Parathyroid adenoma (tissue), 2 donors: ENCODE measurements at regions not wholly inside any gene's neighbourhood (a gene's known extent, or its start where the extent isn't known, plus 50 kb on each side); places are given as distances from the start of the nearest gene placed in this dataset.
A peak's percentile ranks its signal among the peaks of the same experiment; 100 is the strongest.
"Not testable (repeated sequence)": the region's sequence is repeated elsewhere in the genome, so short reads cannot be mapped to it uniquely, and the experiment has no call there.

Experiments
- H2AFZ ChIP-seq: fragments of 300-600 bp; sonication (generic); one replicate; pipeline ENCODE4 v1.7.0; 2017; ENCODE audit warnings: antibody characterized with exemption, mild to moderate bottlenecking
- H3K27ac ChIP-seq: fragments of 300-600 bp; sonication (generic); one replicate; pipeline ENCODE4 v1.7.0; 2017
- H3K27me3 ChIP-seq: fragments of 300-600 bp; sonication (generic); one replicate; pipeline ENCODE4 v1.7.0; 2017; ENCODE audit warnings: low read length; ENCODE audit not compliant: control insufficient read depth, insufficient read depth
- H3K36me3 ChIP-seq: fragments of 300-600 bp; sonication (generic); one replicate; pipeline ENCODE4 v1.7.0; 2017; ENCODE audit warnings: low read length; ENCODE audit not compliant: control insufficient read depth, insufficient read depth
- H3K4me1 ChIP-seq: fragments of 300-600 bp; sonication (generic); one replicate; pipeline ENCODE4 v1.7.0; 2017; ENCODE audit warnings: control low read depth
- H3K4me2 ChIP-seq: fragments of 300-600 bp; sonication (generic); one replicate; pipeline ENCODE4 v1.7.0; 2017; ENCODE audit warnings: low read length
- H3K4me3 ChIP-seq: fragments of 300-600 bp; sonication (generic); one replicate; pipeline ENCODE4 v1.7.0; 2017; ENCODE audit warnings: low read depth, low read length
- H3K79me2 ChIP-seq: fragments of 300-600 bp; sonication (generic); one replicate; pipeline ENCODE4 v1.7.0; 2017; ENCODE audit warnings: control low read depth
- H3K9ac ChIP-seq: fragments of 300-600 bp; sonication (generic); one replicate; pipeline ENCODE4 v1.7.0; 2017; ENCODE audit warnings: mild to moderate bottlenecking
- H3K9me3 ChIP-seq: fragments of 300-600 bp; sonication (generic); one replicate; pipeline ENCODE4 v1.7.0; 2017; ENCODE audit warnings: low read length; ENCODE audit not compliant: control insufficient read depth
- TF ChIP-seq, protein P1 (sequence below): fragments of 300-600 bp; sonication (generic); IDR thresholded peaks from one replicate; pipeline ENCODE4 v1.7.0; 2017; ENCODE audit warnings: antibody characterized with exemption, mild to moderate bottlenecking
- donor health status: primary hyperparathyroidism.

DNA sequence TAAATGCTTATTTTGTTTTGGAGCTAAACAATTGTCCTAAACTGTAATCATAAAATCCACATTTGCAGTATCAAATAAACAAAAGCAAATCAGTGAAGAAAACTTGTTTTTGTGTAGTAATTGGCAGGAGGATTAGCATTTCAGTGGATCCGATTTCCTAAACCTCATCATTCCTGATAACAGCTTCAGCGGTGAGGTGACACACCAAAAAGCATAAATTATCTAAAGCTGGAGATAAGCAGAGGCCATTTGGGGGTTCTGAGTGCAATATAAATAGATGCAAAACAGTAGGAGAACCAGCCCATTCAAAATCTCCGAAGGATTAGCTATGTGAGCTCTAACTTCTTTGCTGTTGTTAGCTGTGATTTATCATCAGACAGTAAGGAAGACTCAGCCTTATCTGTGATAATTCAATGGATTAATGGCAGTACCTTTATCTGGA lies 235.8 kb downstream of the EPHA7 start:
- H3K79me2 ChIP-seq, result no peaks in the 10 kb centered on the region
- no peak overlapping the region for H3K4me3 ChIP-seq
- TF ChIP-seq, protein P1, sequence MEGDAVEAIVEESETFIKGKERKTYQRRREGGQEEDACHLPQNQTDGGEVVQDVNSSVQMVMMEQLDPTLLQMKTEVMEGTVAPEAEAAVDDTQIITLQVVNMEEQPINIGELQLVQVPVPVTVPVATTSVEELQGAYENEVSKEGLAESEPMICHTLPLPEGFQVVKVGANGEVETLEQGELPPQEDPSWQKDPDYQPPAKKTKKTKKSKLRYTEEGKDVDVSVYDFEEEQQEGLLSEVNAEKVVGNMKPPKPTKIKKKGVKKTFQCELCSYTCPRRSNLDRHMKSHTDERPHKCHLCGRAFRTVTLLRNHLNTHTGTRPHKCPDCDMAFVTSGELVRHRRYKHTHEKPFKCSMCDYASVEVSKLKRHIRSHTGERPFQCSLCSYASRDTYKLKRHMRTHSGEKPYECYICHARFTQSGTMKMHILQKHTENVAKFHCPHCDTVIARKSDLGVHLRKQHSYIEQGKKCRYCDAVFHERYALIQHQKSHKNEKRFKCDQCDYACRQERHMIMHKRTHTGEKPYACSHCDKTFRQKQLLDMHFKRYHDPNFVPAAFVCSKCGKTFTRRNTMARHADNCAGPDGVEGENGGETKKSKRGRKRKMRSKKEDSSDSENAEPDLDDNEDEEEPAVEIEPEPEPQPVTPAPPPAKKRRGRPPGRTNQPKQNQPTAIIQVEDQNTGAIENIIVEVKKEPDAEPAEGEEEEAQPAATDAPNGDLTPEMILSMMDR, result no peak
- H3K4me1 ChIP-seq, result peaks cover 45% of the 10 kb centered on the region
- no peak overlapping the region for H3K4me2 ChIP-seq
- H3K36me3 ChIP-seq, result no peaks in the 10 kb centered on the region
- no peaks in the 10 kb centered on the region for H3K27me3 ChIP-seq
- peak overlapping the region; percentile 50 for H2AFZ ChIP-seq
- H3K27ac ChIP-seq, result peak overlapping the region; percentile 56
- no peaks in the 10 kb centered on the region for H3K9me3 ChIP-seq
- no peak overlapping the region for H3K9ac ChIP-seq

DNA sequence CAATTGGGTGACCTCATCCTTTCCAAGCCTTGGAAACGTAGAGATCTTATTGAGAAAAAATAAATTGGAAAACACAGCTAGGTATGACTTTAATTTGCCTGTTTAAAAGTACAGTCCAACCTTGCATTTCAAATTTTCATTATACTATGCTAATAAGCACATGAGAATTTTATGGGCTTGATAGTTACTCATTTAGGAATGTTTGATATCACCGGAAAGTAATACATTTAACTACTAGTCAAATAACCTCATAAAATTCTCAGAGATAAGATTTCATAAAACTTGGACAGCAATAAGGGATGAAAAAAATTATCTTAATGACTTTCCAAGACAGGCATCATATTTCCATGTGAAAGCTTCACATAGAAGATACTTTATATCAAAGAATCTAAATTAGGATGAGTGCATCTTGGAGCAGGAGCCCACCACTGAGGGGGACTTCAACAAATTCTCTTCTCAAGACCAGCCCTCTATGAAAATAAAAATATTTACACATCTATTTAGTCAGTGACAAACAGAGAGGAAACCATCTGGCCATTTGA lies 236.3 kb downstream of the EPHA7 start:
- no peak overlapping the region for H3K4me3 ChIP-seq
- H3K36me3 ChIP-seq, result no peaks in the 10 kb centered on the region
- no peak overlapping the region for H3K9ac ChIP-seq
- peaks cover 50% of the 10 kb centered on the region for H3K4me1 ChIP-seq
- H3K27ac ChIP-seq, result peak overlapping the region; percentile 56
- TF ChIP-seq, protein P1, result no peak
- no peaks in the 10 kb centered on the region for H3K9me3 ChIP-seq
- no peaks in the 10 kb centered on the region for H3K79me2 ChIP-seq
- no peak overlapping the region for H3K4me2 ChIP-seq
- H2AFZ ChIP-seq, result peak overlapping the region; percentile 50
- no peaks in the 10 kb centered on the region for H3K27me3 ChIP-seq

DNA sequence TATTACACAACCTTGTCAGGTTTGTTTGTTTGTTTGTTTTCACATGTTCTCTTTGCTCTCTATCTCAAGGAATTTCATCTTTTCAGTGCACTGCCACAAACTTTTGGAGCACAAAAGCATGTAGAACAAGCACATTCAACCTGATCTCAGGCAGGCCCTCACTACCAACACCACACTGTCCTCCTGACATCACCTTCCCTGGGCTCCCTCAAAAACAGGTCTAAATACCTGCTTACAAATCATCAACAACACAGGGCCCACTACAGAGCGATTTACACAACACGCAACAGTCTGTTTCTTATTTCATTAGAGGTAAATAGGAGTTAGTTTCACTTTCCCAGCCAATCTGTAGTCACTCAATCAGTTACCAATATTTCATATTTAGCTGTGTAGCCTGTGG lies 241.4 kb downstream of the EPHA7 start:
- peak overlapping the region; percentile 52 for H2AFZ ChIP-seq
- no peak overlapping the region for H3K4me3 ChIP-seq
- no peaks in the 10 kb centered on the region for H3K36me3 ChIP-seq
- no peak overlapping the region for H3K9ac ChIP-seq
- no peaks in the 10 kb centered on the region for H3K9me3 ChIP-seq
- TF ChIP-seq, protein P1, result no peak
- H3K27ac ChIP-seq, result peak overlapping the region; percentile 79
- H3K4me2 ChIP-seq, result no peak overlapping the region
- H3K79me2 ChIP-seq, result no peaks in the 10 kb centered on the region
- no peaks in the 10 kb centered on the region for H3K27me3 ChIP-seq
- H3K4me1 ChIP-seq, result peaks cover 49% of the 10 kb centered on the region

DNA sequence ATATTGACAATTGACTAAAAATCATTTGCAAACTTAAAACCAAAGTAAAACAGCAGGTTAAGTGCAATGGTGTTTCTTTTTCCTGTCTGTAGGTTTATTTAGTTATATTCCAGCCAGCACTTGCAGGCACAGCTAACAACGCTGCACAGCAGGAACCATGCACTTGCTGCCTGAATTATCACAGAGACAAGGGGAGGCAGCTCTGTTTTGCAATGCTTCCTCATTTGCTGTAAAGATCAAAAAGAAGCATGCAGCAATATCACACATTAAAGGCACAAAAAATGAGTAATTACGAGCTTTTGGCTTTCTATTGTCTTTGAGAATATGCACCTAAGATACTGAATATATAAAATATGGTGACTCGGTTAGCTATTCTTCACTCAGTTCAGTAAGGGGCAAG lies 241.9 kb downstream of the EPHA7 start:
- no peak overlapping the region for H3K4me3 ChIP-seq
- peak overlapping the region; percentile 79 for H3K27ac ChIP-seq
- H3K36me3 ChIP-seq, result no peaks in the 10 kb centered on the region
- no peaks in the 10 kb centered on the region for H3K27me3 ChIP-seq
- H3K4me1 ChIP-seq, result peaks cover 44% of the 10 kb centered on the region
- no peaks in the 10 kb centered on the region for H3K9me3 ChIP-seq
- H3K4me2 ChIP-seq, result no peak overlapping the region
- H3K9ac ChIP-seq, result no peak overlapping the region
- H3K79me2 ChIP-seq, result no peaks in the 10 kb centered on the region
- peak overlapping the region; percentile 52 for H2AFZ ChIP-seq
- TF ChIP-seq, protein P1, result no peak

DNA sequence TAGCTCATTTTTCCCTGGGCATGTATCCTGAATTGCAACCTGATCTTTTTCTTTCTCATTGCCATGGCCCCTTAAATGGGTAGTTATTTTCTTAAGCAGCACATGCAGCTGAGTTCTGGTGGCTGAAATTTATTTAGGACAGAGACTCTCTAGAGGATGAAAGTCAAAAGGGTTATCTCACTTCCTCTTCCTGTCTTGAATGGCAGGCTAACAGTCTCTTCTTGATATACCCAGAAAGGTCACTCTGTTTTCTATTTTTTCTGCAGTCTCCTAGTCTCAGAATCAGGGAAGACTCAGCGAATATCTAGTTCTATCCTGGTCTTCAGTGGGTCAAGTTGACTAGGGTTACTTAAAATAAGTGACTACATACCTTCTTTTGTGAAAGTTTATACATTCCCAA lies 243.3 kb downstream of the EPHA7 start:
- Histone ChIP-seq H2AFZ (peak overlapping the region; percentile 8), H3K9ac (no peak overlapping the region), H3K79me2 (no peaks in the 10 kb centered on the region), H3K36me3 (no peaks in the 10 kb centered on the region), H3K4me1 (peaks cover 44% of the 10 kb centered on the region), H3K27me3 (no peaks in the 10 kb centered on the region), H3K4me3 (no peak overlapping the region), H3K9me3 (no peaks in the 10 kb centered on the region), H3K4me2 (no peak overlapping the region), H3K27ac (peak overlapping the region; percentile 11)
- TF ChIP-seq, protein P1, result no peak

DNA sequence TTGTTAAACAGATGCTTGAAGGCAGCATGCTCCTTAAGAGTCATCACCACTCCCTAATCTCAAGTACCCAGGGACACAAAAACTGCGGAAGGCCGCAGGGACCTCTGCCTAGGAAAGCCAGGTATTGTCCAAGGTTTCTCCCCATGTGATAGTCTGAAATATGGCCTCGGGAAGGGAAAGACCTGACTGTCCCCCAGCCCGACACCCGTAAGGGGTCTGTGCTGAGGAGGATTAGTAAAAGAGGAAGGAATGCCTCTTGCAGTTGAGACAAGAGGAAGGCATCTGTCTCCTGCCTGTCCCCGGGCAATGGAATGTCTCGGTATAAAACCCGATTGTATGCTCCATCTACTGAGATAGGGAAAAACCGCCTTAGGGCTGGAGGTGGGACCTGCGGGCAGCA lies 245.8 kb downstream of the EPHA7 start:
- H2AFZ ChIP-seq, H3K27ac ChIP-seq, H3K36me3 ChIP-seq, H3K27me3 ChIP-seq, H3K79me2 ChIP-seq, H3K9ac ChIP-seq, H3K9me3 ChIP-seq, H3K4me2 ChIP-seq, H3K4me3 ChIP-seq: not testable (repeated sequence)
- H3K4me1 ChIP-seq, result peaks cover 36% of the 10 kb centered on the region
